Neural progenitor cell (in vitro differentiated cells): ENCODE measurements at regions not wholly inside any gene's neighbourhood (a gene's known extent, or its start where the extent isn't known, plus 50 kb on each side); places are given as distances from the start of the nearest gene placed in this dataset.

Experiments
- DNase-seq: peaks from one replicate; pipeline ENCODE4 v3.0.0-alpha.2; 2016; ENCODE audit warnings: low spot score
- H2AFZ ChIP-seq: fragments of 200-600 bp; sonication (generic); replicated peaks from 2 replicates; pipeline ENCODE4 v1.6.1; 2016; ENCODE audit warnings: antibody characterized with exemption
- H3F3A ChIP-seq: fragments of 200-600 bp; sonication (generic); 2 replicates; pipeline ENCODE4 v1.6.1; 2016; ENCODE audit warnings: antibody characterized with exemption, low read depth
- H3K27ac ChIP-seq: fragments of 200-600 bp; sonication (generic); 2 replicates; pipeline ENCODE4 v1.5.1; 2016; ENCODE audit warnings: mild to moderate bottlenecking
- H3K27me3 ChIP-seq: fragments of 200-600 bp; sonication (generic); 2 replicates; pipeline ENCODE4 v1.6.1; 2016; ENCODE audit warnings: mild to moderate bottlenecking, moderate library complexity
- H3K36me3 ChIP-seq: fragments of 200-600 bp; sonication (generic); 2 replicates; pipeline ENCODE4 v1.5.1; 2016
- H3K4me1 ChIP-seq: fragments of 200-600 bp; sonication (generic); 2 replicates; pipeline ENCODE4 v1.6.1; 2016; ENCODE audit warnings: mixed run types
- H3K4me2 ChIP-seq: fragments of 200-600 bp; sonication (generic); 2 replicates; pipeline ENCODE4 v1.6.1; 2016
- H3K4me3 ChIP-seq: fragments of 200-600 bp; sonication (generic); 2 replicates; pipeline ENCODE4 v1.5.1; 2016
- H3K79me2 ChIP-seq: fragments of 200-600 bp; sonication (generic); 2 replicates; pipeline ENCODE4 v1.6.1; 2016; ENCODE audit warnings: low read depth
- H3K9ac ChIP-seq: fragments of 200-600 bp; sonication (generic); 2 replicates; pipeline ENCODE4 v1.6.1; 2016
- H3K9me3 ChIP-seq: fragments of 200-600 bp; sonication (generic); 2 replicates; pipeline ENCODE4 v1.5.1; 2016; ENCODE audit warnings: low read depth
- H4K20me1 ChIP-seq: fragments of 200-600 bp; sonication (generic); 2 replicates; pipeline ENCODE4 v1.6.1; 2016; ENCODE audit warnings: low read depth
- H3K27ac Mint-ChIP-seq: 3 replicates; pipeline ENCODE4 v1.8.0; 2021; ENCODE audit warnings: mixed read lengths
- H3K27me3 Mint-ChIP-seq: 2 replicates; pipeline ENCODE4 v1.8.0; 2022; ENCODE audit warnings: low read depth, mild to moderate bottlenecking, inconsistent platforms, moderate library complexity, mixed read lengths; ENCODE audit not compliant: insufficient read depth
- H3K36me3 Mint-ChIP-seq: 3 replicates; pipeline ENCODE4 v1.8.0; 2021; ENCODE audit warnings: mixed read lengths
- H3K4me1 Mint-ChIP-seq: 3 replicates; pipeline ENCODE4 v1.8.0; 2021; ENCODE audit warnings: mixed read lengths
- H3K4me3 Mint-ChIP-seq: 3 replicates; pipeline ENCODE4 v1.8.0; 2021; ENCODE audit warnings: mild to moderate bottlenecking, moderate library complexity, mixed read lengths
- H3K9me3 Mint-ChIP-seq: 3 replicates; pipeline ENCODE4 v1.8.0; 2020; ENCODE audit warnings: mixed read lengths
- EZH2 ChIP-seq: fragments of 200-600 bp; sonication (generic); IDR thresholded peaks from 2 replicates; pipeline ENCODE4 v1.6.1; 2017; ENCODE audit warnings: antibody characterized with exemption, mild to moderate bottlenecking, moderate library complexity
- EZH2phosphoT487 ChIP-seq: fragments of 200-600 bp; sonication (generic); IDR thresholded peaks from 2 replicates; pipeline ENCODE4 v1.6.1; 2017; ENCODE audit warnings: antibody characterized with exemption
- TF ChIP-seq, protein P1 (sequence below): fragments of 200-600 bp; sonication (generic); IDR thresholded peaks from 2 replicates; pipeline ENCODE4 v1.5.1; 2017; ENCODE audit warnings: antibody characterized with exemption, mild to moderate bottlenecking

GRCh38 chr10:112057072-112057471 lies 126.5 kb downstream of the GPAM start:
- Mint-ChIP-seq H3K4me1 (peaks cover 6% of the 10 kb centered on the region), H3K4me3 (no peak overlapping the region), H3K27ac (no peak overlapping the region), H3K27me3 (peaks cover 13% of the 10 kb centered on the region), H3K9me3 (no peaks in the 10 kb centered on the region), H3K36me3 (no peaks in the 10 kb centered on the region)
- Histone ChIP-seq H4K20me1 (no peaks in the 10 kb centered on the region), H3K4me3 (no peak overlapping the region), H3K9me3 (no peaks in the 10 kb centered on the region), H3K4me2 (no peak overlapping the region), H3K27ac (no peak overlapping the region), H3K9ac (no peak overlapping the region), H3K4me1 (no peaks in the 10 kb centered on the region), H3F3A (no peaks in the 10 kb centered on the region), H2AFZ (no peak overlapping the region), H3K36me3 (no peaks in the 10 kb centered on the region), H3K27me3 (no peaks in the 10 kb centered on the region), H3K79me2 (no peaks in the 10 kb centered on the region)
- DNase-seq = no peak
- no peak for TF ChIP-seq EZH2
- no peak for TF ChIP-seq EZH2phosphoT487
- TF ChIP-seq, protein P1, sequence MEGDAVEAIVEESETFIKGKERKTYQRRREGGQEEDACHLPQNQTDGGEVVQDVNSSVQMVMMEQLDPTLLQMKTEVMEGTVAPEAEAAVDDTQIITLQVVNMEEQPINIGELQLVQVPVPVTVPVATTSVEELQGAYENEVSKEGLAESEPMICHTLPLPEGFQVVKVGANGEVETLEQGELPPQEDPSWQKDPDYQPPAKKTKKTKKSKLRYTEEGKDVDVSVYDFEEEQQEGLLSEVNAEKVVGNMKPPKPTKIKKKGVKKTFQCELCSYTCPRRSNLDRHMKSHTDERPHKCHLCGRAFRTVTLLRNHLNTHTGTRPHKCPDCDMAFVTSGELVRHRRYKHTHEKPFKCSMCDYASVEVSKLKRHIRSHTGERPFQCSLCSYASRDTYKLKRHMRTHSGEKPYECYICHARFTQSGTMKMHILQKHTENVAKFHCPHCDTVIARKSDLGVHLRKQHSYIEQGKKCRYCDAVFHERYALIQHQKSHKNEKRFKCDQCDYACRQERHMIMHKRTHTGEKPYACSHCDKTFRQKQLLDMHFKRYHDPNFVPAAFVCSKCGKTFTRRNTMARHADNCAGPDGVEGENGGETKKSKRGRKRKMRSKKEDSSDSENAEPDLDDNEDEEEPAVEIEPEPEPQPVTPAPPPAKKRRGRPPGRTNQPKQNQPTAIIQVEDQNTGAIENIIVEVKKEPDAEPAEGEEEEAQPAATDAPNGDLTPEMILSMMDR = no peak

DNA sequence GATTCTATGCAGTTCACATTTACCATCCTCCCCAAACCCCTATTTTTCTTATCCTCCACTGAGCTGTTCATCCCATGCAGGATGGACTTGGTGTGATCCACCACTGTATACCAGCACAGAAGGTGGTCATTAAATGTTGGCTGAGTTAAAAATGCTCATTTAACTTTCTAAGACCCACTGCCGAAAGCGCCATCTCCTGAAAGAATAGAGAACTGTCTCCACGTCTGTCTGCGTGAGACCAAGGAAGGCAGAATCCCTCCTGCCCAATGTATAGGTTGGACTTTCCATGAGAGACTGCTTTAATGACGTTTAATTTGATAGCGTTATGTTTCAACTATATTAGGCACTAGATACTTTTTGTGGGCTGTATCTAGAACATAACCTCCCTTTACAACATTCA lies 124.3 kb downstream of the GPAM start:
- TF ChIP-seq, protein P1 = no peak
- no peak for TF ChIP-seq EZH2
- no peak for TF ChIP-seq EZH2phosphoT487
- Histone ChIP-seq H3K27ac (no peak overlapping the region), H3K4me3 (no peak overlapping the region), H3K4me2 (no peak overlapping the region), H3F3A (no peaks in the 10 kb centered on the region), H3K4me1 (no peaks in the 10 kb centered on the region), H4K20me1 (no peaks in the 10 kb centered on the region), H3K36me3 (no peaks in the 10 kb centered on the region), H2AFZ (no peak overlapping the region), H3K9me3 (no peaks in the 10 kb centered on the region), H3K79me2 (no peaks in the 10 kb centered on the region), H3K27me3 (no peaks in the 10 kb centered on the region), H3K9ac (no peak overlapping the region)
- Mint-ChIP-seq H3K27me3 (peaks cover 10% of the 10 kb centered on the region), H3K4me3 (no peak overlapping the region), H3K4me1 (no peaks in the 10 kb centered on the region), H3K27ac (no peak overlapping the region), H3K36me3 (no peaks in the 10 kb centered on the region), H3K9me3 (no peaks in the 10 kb centered on the region)
- DNase-seq = no peak

- Histone ChIP-seq H3K27ac (no peak overlapping the region), H3K36me3 (no peaks in the 10 kb centered on the region), H2AFZ (no peak overlapping the region), H4K20me1 (no peaks in the 10 kb centered on the region), H3K4me2 (no peak overlapping the region), H3K79me2 (no peaks in the 10 kb centered on the region), H3K4me3 (no peak overlapping the region), H3K9ac (no peak overlapping the region), H3K9me3 (no peaks in the 10 kb centered on the region), H3K4me1 (no peaks in the 10 kb centered on the region), H3K27me3 (no peaks in the 10 kb centered on the region), H3F3A (no peaks in the 10 kb centered on the region)
- Mint-ChIP-seq H3K4me1 (no peaks in the 10 kb centered on the region), H3K4me3 (no peak overlapping the region), H3K9me3 (no peaks in the 10 kb centered on the region), H3K36me3 (no peaks in the 10 kb centered on the region), H3K27ac (no peak overlapping the region), H3K27me3 (no peaks in the 10 kb centered on the region)
- DNase-seq = no peak
- TF ChIP-seq, protein P1 = no peak
- no peak for TF ChIP-seq EZH2
- no peak for TF ChIP-seq EZH2phosphoT487
Measured at GRCh38 chr10:112071596-112072133, 111.9 kb downstream of the GPAM start.
